Neuronal stem cell (in vitro differentiated cells): ENCODE measurements at regions not wholly inside any gene's neighbourhood (a gene's known extent, or its start where the extent isn't known, plus 50 kb on each side); places are given as distances from the start of the nearest gene placed in this dataset.
A peak's percentile ranks its signal among the peaks of the same experiment; 100 is the strongest.

Source experiments
- DNase-seq: peaks from one replicate; pipeline ENCODE4 v3.0.0-alpha.2; 2013; ENCODE audit warnings: low spot score
- H2AFZ ChIP-seq: one replicate; pipeline ENCODE4 v1.6.1; 2013; ENCODE audit warnings: mild to moderate bottlenecking, low read length, inconsistent platforms
- H2AK5ac ChIP-seq: 2 replicates; pipeline ENCODE4 v1.6.1; 2013; ENCODE audit warnings: low read depth, mild to moderate bottlenecking, inconsistent platforms, low read length, moderate library complexity, mixed read lengths
- H2BK120ac ChIP-seq: 2 replicates; pipeline ENCODE4 v1.6.1; 2013; ENCODE audit warnings: low read depth, mild to moderate bottlenecking, inconsistent platforms, low read length, moderate library complexity, mixed read lengths
- H2BK12ac ChIP-seq: one replicate; pipeline ENCODE4 v1.6.1; 2013; ENCODE audit warnings: low read length, inconsistent platforms
- H2BK15ac ChIP-seq: 2 replicates; pipeline ENCODE4 v1.6.1; 2013; ENCODE audit warnings: mild to moderate bottlenecking, low read length, inconsistent platforms, mixed read lengths
- H2BK5ac ChIP-seq: one replicate; pipeline ENCODE4 v1.6.1; 2013; ENCODE audit warnings: inconsistent platforms, mild to moderate bottlenecking, low read length, moderate library complexity
- H3K14ac ChIP-seq: one replicate; pipeline ENCODE4 v1.6.1; 2013; ENCODE audit warnings: low read length, inconsistent platforms
- H3K18ac ChIP-seq: 2 replicates; pipeline ENCODE4 v1.6.1; 2013; ENCODE audit warnings: low read length, inconsistent platforms
- H3K23ac ChIP-seq: 2 replicates; pipeline ENCODE4 v1.6.1; 2013; ENCODE audit warnings: low read depth, mild to moderate bottlenecking, mixed read lengths, low read length, inconsistent platforms; ENCODE audit not compliant: poor library complexity
- H3K27ac ChIP-seq: replicated peaks from 3 replicates; pipeline ENCODE4 v1.5.1; 2013; ENCODE audit warnings: low read length, inconsistent platforms
- H3K27me3 ChIP-seq, 3 experiments: 2 replicates each; pipeline ENCODE4 v1.6.1; 2013; ENCODE audit warnings: low read length in 3 of 3, mild to moderate bottlenecking in 2 of 3, inconsistent platforms in 1 of 3, low read depth in 1 of 3, mixed read lengths in 1 of 3, moderate library complexity in 1 of 3; ENCODE audit not compliant: control insufficient read depth in 3 of 3, insufficient read depth in 3 of 3
- H3K36me3 ChIP-seq, 2 donors: replicated peaks in 1 of 2; 2 replicates each; pipeline ENCODE4 v1.6.1; 2013; ENCODE audit warnings: low read length in 2 of 2; ENCODE audit not compliant: control insufficient read depth in 2 of 2, insufficient read depth in 2 of 2
- H3K4ac ChIP-seq: 2 replicates; pipeline ENCODE4 v1.6.1; 2013; ENCODE audit warnings: inconsistent platforms, mild to moderate bottlenecking, low read length, moderate library complexity
- H3K4me1 ChIP-seq, 2 donors: 1 replicate in 1 of 2; 2 replicates in 1 of 2; pipeline ENCODE4 v1.6.1; 2013; ENCODE audit warnings: low read length in 2 of 2, low read depth in 1 of 2; ENCODE audit not compliant: control insufficient read depth in 2 of 2, insufficient read depth in 1 of 2
- H3K4me2 ChIP-seq: one replicate; pipeline ENCODE4 v1.6.1; 2013; ENCODE audit warnings: mild to moderate bottlenecking, low read length, inconsistent platforms; ENCODE audit not compliant: insufficient read depth, poor library complexity, severe bottlenecking
- H3K4me3 ChIP-seq, 2 donors: 2 replicates each; pipeline ENCODE4 v1.5.1; 2013; ENCODE audit warnings: low read length in 2 of 2, mild to moderate bottlenecking in 2 of 2, inconsistent platforms in 1 of 2, moderate library complexity in 1 of 2
- H3K79me1 ChIP-seq: one replicate; pipeline ENCODE4 v1.6.1; 2013; ENCODE audit warnings: low read depth, mild to moderate bottlenecking, inconsistent platforms, low read length, moderate library complexity
- H3K9ac ChIP-seq: one replicate; pipeline ENCODE4 v1.6.1; 2013; ENCODE audit warnings: mild to moderate bottlenecking, low read depth, low read length, inconsistent platforms; ENCODE audit not compliant: poor library complexity
- H3K9me3 ChIP-seq, 2 donors: replicated peaks in 1 of 2; 2 replicates each; pipeline versions ENCODE3 to v1.6.1; 2013; ENCODE audit warnings: low read length in 2 of 2, mild to moderate bottlenecking in 2 of 2, inconsistent platforms in 1 of 2, low read depth in 1 of 2, mixed read lengths in 1 of 2, moderate library complexity in 1 of 2; ENCODE audit not compliant: control insufficient read depth in 2 of 2, insufficient read depth in 1 of 2
- H4K8ac ChIP-seq: one replicate; pipeline ENCODE4 v1.6.1; 2013; ENCODE audit warnings: low read depth, mild to moderate bottlenecking, inconsistent platforms, low read length, moderate library complexity
- H4K91ac ChIP-seq: one replicate; pipeline ENCODE4 v1.6.1; 2013; ENCODE audit warnings: low read length, low read depth, mild to moderate bottlenecking, inconsistent platforms; ENCODE audit not compliant: poor library complexity
- WGBS, 2 donors: extraction: QIAGEN DNeasy Blood & Tissue Kit; methylation state at CpG; one replicate each; pipeline ENCODE4 v1.1.7; 2013; ENCODE audit warnings: missing lambda C conversion rate in 2 of 2, mixed read lengths in 1 of 2; ENCODE audit not compliant: insufficient read length in 2 of 2, insufficient replicate concordance in 1 of 2; ENCODE audit errors: extremely low coverage in 2 of 2; 5-methylcytosine and 5-hydroxymethylcytosine counted together

DNA sequence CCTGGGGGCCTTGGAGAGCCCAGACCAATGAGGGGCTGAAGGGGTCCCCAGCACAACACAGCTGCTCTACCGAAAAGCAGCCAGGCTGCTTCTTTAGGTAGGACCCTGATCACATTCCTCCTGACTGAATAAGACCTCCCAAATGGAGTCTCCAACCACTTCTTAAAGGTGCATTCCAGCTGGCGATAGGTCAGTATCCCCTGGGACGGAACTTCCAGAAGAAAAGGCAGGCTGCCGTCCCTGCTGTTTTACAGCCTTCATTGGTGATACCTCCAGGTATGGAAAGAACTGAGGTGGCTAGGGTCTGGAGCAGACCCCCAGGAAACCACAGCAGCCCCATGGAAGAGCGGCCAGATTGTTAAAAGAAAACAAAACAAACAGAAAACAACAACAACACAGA is 340.6 kb downstream of the BTG1 start:
- WGBS, 2 donors: no CpG with 5 or more reads among the region's 5 CpGs
- Histone ChIP-seq H2BK15ac (no peak overlapping the region), H3K4ac (no peak overlapping the region), H3K27me3 (no peaks in the 10 kb centered on the region), H3K27ac (no peak overlapping the region), H2AK5ac (no peak overlapping the region), H2BK5ac (no peak overlapping the region), H3K9ac (no peak overlapping the region), H3K14ac (no peak overlapping the region), H3K4me1 (no peaks in the 10 kb centered on the region), H3K9me3 (peaks cover 0 to 25% of the 10 kb centered on the region in 2 donors), H4K8ac (no peak overlapping the region), H3K18ac (no peak overlapping the region), H2BK12ac (no peak overlapping the region), H2BK120ac (no peak overlapping the region), H3K23ac (no peak overlapping the region), H4K91ac (no peak overlapping the region), H3K79me1 (no peaks in the 10 kb centered on the region), H2AFZ (no peak overlapping the region), H3K36me3 (no peaks in the 10 kb centered on the region), H3K4me2 (no peak overlapping the region), H3K4me3 (no peak overlapping the region)
- no peak for DNase-seq

DNA sequence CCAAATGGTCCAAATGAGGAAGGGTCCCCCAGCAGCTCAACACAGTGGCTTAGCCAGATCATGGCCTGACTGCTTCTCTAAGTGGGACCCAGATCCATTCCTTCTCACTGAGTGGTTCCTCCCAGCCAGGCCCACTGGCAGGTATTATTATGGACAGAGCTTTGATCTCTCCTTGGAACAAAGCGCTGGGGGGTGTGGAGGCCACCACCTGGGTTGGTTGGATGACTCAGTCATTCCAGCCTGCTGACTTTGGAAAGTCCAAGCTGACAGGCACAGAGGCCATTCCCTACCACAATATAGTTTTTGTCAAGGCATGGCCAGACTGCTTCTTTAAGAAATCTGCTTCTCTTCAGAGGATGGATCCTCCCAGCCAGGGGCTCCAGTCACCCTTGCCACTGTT is 341.1 kb downstream of the BTG1 start:
- peaks cover 0 to 23% of the 10 kb centered on the region in 2 donors for H3K9me3 ChIP-seq
- no peak overlapping the region for H3K4me3 ChIP-seq
- no peak overlapping the region for H3K4ac ChIP-seq
- no peak overlapping the region for H2BK120ac ChIP-seq
- no peak overlapping the region for H3K14ac ChIP-seq
- no peak for DNase-seq
- H3K23ac ChIP-seq: no peak overlapping the region
- no peak overlapping the region for H4K91ac ChIP-seq
- H3K36me3 ChIP-seq: no peaks in the 10 kb centered on the region
- H3K27me3 ChIP-seq: no peaks in the 10 kb centered on the region
- WGBS, 2 donors: no CpG with 5 or more reads among the region's 1 CpG
- H3K4me1 ChIP-seq: no peaks in the 10 kb centered on the region
- no peak overlapping the region for H4K8ac ChIP-seq
- no peak overlapping the region for H3K4me2 ChIP-seq
- H2BK5ac ChIP-seq: no peak overlapping the region
- H3K27ac ChIP-seq: no peak overlapping the region
- no peak overlapping the region for H3K9ac ChIP-seq
- H2BK15ac ChIP-seq: peak overlapping the region; percentile 83
- no peak overlapping the region for H2AFZ ChIP-seq
- H3K18ac ChIP-seq: peak overlapping the region; percentile 19
- H3K79me1 ChIP-seq: no peaks in the 10 kb centered on the region
- H2BK12ac ChIP-seq: no peak overlapping the region
- H2AK5ac ChIP-seq: peak overlapping the region; percentile 11

DNA sequence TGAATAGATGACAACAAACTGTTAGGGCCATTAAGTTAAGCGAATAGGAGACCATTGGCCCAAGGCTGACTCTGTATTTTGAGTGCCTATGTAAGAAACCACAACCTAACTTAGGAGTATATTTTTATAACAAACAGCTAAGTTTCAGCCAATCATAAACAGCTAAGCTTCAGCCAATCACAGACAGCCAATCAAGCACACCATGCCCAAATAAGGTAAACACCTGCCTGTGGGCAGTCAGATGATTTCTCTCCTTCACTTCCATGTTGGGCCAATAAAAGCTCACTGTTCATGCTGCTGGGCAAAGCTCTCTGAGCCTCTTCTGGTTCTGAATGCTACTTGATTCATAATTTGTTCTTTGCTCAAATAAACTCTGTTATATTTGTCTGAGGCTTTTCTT is 344.6 kb downstream of the BTG1 start:
- Histone ChIP-seq H3K27ac (no peak overlapping the region), H3K14ac (no peak overlapping the region), H2AFZ (no peak overlapping the region), H2BK15ac (no peak overlapping the region), H4K91ac (no peak overlapping the region), H3K27me3 (no peaks in the 10 kb centered on the region), H3K4me2 (no peak overlapping the region), H3K79me1 (no peaks in the 10 kb centered on the region), H3K4me3 (no peak overlapping the region), H3K9ac (no peak overlapping the region), H3K18ac (no peak overlapping the region), H2BK12ac (no peak overlapping the region), H3K9me3 (peaks cover 0 to 13% of the 10 kb centered on the region in 2 donors), H2BK5ac (no peak overlapping the region), H3K23ac (no peak overlapping the region), H2AK5ac (no peak overlapping the region), H2BK120ac (no peak overlapping the region), H3K4ac (no peak overlapping the region), H3K36me3 (no peaks in the 10 kb centered on the region), H3K4me1 (no peaks in the 10 kb centered on the region), H4K8ac (no peak overlapping the region)
- DNase-seq: no peak
- WGBS, 2 donors: no CpG with 5 or more reads among the region's 1 CpG

DNA sequence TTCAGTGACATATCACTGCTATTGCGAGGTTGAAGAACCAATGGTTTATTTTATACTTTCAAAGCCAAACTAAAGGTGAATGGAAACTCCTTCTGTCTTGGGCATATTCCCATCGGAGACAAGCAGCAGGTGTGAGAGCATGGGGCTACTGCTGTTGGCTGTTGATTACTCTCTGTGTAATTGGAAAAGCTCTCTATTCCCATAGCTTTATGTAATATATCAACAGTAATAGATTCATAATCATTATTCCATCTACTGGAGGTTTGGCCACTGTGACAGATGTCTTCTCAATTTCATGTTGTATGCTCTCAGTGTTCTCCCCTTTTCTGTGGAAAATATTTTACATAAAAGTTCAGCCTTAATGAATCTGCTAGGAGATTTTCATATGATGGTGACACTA is 352.0 kb downstream of the BTG1 start:
- Histone ChIP-seq H2BK12ac (no peak overlapping the region), H2BK5ac (no peak overlapping the region), H3K4me2 (no peak overlapping the region), H3K27me3 (no peaks in the 10 kb centered on the region), H3K9me3 (no peaks in the 10 kb centered on the region), H3K79me1 (no peaks in the 10 kb centered on the region), H2AFZ (no peak overlapping the region), H4K91ac (no peak overlapping the region), H3K4ac (no peak overlapping the region), H2BK120ac (no peak overlapping the region), H2AK5ac (no peak overlapping the region), H4K8ac (no peak overlapping the region), H3K27ac (no peak overlapping the region), H3K14ac (no peak overlapping the region), H3K18ac (no peak overlapping the region), H3K36me3 (no peaks in the 10 kb centered on the region), H3K4me3 (no peak overlapping the region), H2BK15ac (no peak overlapping the region), H3K4me1 (peaks cover 0 to 1% of the 10 kb centered on the region in 2 donors), H3K23ac (no peak overlapping the region), H3K9ac (no peak overlapping the region)
- WGBS, 2 donors: no CpG with 5 or more reads among the region's 2 CpGs
- no peak for DNase-seq
